ENCODE measurements at regions not wholly inside any gene's neighbourhood (a gene's known extent, or its start where the extent isn't known, plus 50 kb on each side); places are given as distances from the start of the nearest gene placed in this dataset.

DNA sequence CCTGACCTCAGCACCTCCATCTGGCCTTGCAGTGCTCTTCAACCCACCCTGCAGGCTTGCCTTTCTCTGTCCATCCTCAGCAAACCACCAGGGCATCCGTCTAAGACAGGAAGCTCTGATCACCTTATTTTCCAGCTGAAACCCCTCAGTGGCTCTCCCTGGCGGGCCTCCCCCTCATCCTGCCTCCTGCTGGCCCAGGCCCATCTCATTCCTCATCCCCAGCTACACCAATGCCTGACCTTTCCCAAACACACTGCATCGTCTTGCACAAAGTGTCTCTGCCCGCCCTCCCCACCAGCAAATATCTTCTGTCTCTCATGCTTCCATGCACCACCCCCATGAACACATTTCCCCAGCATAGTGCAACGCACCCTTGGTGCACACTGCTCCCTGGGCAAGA is 205.0 kb downstream of the TOMM20 start:
- no peak for TF ChIP-seq POLR2A (IDR thresholded peaks at IDR 0.05)
- TF ChIP-seq, protein P1, sequence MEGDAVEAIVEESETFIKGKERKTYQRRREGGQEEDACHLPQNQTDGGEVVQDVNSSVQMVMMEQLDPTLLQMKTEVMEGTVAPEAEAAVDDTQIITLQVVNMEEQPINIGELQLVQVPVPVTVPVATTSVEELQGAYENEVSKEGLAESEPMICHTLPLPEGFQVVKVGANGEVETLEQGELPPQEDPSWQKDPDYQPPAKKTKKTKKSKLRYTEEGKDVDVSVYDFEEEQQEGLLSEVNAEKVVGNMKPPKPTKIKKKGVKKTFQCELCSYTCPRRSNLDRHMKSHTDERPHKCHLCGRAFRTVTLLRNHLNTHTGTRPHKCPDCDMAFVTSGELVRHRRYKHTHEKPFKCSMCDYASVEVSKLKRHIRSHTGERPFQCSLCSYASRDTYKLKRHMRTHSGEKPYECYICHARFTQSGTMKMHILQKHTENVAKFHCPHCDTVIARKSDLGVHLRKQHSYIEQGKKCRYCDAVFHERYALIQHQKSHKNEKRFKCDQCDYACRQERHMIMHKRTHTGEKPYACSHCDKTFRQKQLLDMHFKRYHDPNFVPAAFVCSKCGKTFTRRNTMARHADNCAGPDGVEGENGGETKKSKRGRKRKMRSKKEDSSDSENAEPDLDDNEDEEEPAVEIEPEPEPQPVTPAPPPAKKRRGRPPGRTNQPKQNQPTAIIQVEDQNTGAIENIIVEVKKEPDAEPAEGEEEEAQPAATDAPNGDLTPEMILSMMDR (IDR thresholded peaks at IDR 0.05) = no peak
